ENCODE measurements at regions not wholly inside any gene's neighbourhood (a gene's known extent, or its start where the extent isn't known, plus 50 kb on each side); places are given as distances from the start of the nearest gene placed in this dataset.

- DNase-seq (ENCODE audit: insufficient read length, low spot score) (no peak), FAIRE-seq (no peak)
- TF ChIP-seq POLR2A (IDR thresholded peaks at IDR 0.05; ENCODE audit: low read depth, low read length): no peak
Observed at GRCh38 chr21:35252831-35253230, 203.7 kb upstream of the RUNX1 start.

- DNase-seq (ENCODE audit: insufficient read length, low spot score) (no peak), FAIRE-seq (no peak)
- TF ChIP-seq POLR2A (IDR thresholded peaks at IDR 0.05; ENCODE audit: low read depth, low read length): no peak
Observed at GRCh38 chr21:35249636-35250035, 200.5 kb upstream of the RUNX1 start.

DNA sequence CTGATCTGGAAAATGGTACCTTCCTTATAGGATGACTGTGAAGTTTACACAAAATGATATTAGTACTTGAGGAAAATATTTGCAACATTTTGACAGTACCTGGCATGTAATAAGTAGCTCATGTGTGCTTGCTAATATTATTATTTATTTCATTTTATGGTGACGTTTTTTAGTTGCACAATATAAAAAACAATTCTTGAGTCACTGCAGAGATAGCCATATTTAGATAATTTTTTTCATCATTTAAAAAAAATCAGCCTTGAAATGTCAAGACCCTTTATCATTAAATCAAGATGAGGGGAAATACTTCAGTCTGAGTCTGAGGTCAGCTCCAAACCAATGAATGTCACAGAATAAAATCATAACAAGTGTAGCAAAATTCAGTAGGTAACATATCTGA, 196.8 kb upstream of the RUNX1 start:
- TF ChIP-seq POLR2A (IDR thresholded peaks at IDR 0.05; ENCODE audit: low read depth, low read length): no peak
- DNase-seq (ENCODE audit: insufficient read length, low spot score) (no peak), FAIRE-seq (no peak)

DNA sequence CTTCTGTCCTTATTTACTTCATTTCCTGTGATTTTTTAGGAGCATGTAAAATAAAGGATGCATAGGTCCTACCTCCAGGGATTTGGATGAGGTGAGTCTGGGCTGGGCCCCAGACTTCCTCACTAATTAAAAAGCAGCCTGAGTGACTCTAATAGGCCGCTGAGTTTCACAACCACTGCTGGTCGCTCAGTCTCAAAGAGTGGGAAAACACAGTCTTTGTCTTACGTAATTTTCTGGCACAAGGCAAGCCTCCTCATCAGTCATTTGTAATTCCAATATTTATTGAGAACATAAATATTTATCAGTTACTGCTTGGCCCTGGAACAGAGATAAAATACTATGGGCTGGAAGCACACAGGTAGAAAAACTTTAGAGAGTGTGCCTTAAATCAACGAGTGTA, 195.4 kb upstream of the RUNX1 start:
- no peak for DNase-seq (ENCODE audit: insufficient read length, low spot score)
- no peak for FAIRE-seq
- no peak for TF ChIP-seq POLR2A (IDR thresholded peaks at IDR 0.05; ENCODE audit: low read depth, low read length)

GRCh38 chr21:35243171-35243570, 194.1 kb upstream of the RUNX1 start:
- no peak for DNase-seq (ENCODE audit: insufficient read length, low spot score)
- no peak for TF ChIP-seq POLR2A (IDR thresholded peaks at IDR 0.05; ENCODE audit: low read depth, low read length)
- FAIRE-seq: no peak

- FAIRE-seq (no peak), DNase-seq (ENCODE audit: insufficient read length, low spot score) (no peak)
- no peak for TF ChIP-seq POLR2A (IDR thresholded peaks at IDR 0.05; ENCODE audit: low read depth, low read length)
Observed at GRCh38 chr21:35239811-35240219, 190.7 kb upstream of the RUNX1 start.

- TF ChIP-seq POLR2A (IDR thresholded peaks at IDR 0.05; ENCODE audit: low read depth, low read length): no peak
- no peak for DNase-seq (ENCODE audit: insufficient read length, low spot score)
- FAIRE-seq: no peak
Observed at GRCh38 chr21:35238119-35238518, 189.0 kb upstream of the RUNX1 start.

DNA sequence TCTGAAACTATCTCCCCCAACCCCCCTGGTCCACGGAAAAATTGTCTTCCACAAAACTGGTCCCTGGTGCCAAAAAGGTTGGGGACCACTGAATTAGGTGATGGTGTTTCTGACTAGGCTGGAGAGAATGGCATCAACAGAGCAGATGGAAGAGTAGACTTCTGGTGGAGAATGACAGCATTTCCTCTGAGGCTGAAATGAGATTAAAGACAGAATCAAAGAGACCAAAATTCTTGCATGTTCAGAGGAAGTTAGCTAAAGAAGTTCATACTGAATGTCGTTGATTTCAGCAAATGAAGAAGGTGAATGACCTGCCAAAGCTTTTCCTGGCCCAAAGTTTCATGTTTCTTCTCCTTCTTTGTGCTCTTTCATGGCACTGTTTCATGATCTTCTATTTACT, 188.2 kb upstream of the RUNX1 start:
- FAIRE-seq: no peak
- no peak for TF ChIP-seq POLR2A (IDR thresholded peaks at IDR 0.05; ENCODE audit: low read depth, low read length)
- no peak for DNase-seq (ENCODE audit: insufficient read length, low spot score)

DNA sequence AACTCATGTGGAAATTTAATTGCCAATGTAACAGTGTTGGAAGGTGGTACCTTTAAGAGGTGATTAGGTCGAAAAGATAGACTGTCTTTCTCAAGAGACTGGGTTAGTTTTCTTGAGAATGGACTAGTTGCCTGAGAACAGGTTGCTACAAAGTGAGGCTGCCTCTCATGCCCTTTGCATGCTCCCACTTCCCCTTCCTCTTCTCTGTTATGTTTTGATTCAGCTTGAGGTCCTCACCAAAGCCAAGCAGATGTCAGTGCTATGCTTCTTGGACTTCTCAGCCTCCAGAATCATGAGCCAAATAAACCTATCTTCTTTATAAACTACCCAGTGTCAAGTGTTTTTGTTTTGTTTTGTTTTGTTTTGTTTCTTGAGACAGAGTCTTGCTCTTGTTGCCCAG, 187.0 kb upstream of the RUNX1 start:
- FAIRE-seq: no peak
- TF ChIP-seq POLR2A (IDR thresholded peaks at IDR 0.05; ENCODE audit: low read depth, low read length): no peak
- DNase-seq (ENCODE audit: insufficient read length, low spot score): no peak

- DNase-seq (ENCODE audit: insufficient read length, low spot score) (no peak), FAIRE-seq (no peak)
Observed at GRCh38 chr21:35234725-35235124, 185.6 kb upstream of the RUNX1 start.

GRCh38 chr21:35233756-35234155, 184.7 kb upstream of the RUNX1 start:
- no peak for DNase-seq (ENCODE audit: insufficient read length, low spot score)
- TF ChIP-seq POLR2A (IDR thresholded peaks at IDR 0.05; ENCODE audit: low read depth, low read length): no peak
- FAIRE-seq: no peak

More at GRCh38 chr21:35234725-35235124, 185.6 kb upstream of the RUNX1 start:
- no peak for TF ChIP-seq POLR2A (IDR thresholded peaks at IDR 0.05; ENCODE audit: low read depth, low read length)

DNA sequence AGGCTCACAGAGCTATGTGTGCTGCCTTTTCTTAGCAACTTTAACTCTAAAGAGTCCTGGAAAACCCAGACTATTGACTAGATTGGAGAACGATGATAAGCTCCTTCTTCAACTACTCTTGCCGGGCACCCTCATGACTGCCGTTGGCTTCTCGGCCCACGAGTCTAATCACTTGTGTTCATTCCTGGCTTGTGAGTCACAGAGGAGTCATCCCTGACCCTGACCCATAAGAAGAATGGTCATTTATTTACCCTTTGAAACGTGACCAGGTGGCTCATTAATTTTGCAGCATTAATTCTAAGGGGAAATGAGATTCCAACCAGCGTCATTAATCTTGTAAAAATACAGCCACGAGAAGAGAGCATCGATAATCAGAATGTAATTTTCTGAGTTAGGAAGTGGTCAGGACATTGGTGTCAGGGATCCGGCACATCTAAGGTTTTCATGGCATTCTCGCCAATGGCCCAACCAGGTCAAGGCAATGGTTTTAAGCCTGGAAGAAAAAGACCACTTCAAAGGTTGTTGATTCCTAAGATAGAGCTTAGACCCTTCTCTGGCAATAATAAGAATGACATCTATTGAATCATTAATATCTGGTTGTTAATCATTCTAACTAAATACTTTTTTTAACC, 183.6 kb upstream of the RUNX1 start:
- DNase-seq (ENCODE audit: insufficient read length, low spot score) (peak; percentile 35), FAIRE-seq (peak; percentile 81)
- TF ChIP-seq POLR2A (IDR thresholded peaks at IDR 0.05; ENCODE audit: low read depth, low read length): no peak

DNA sequence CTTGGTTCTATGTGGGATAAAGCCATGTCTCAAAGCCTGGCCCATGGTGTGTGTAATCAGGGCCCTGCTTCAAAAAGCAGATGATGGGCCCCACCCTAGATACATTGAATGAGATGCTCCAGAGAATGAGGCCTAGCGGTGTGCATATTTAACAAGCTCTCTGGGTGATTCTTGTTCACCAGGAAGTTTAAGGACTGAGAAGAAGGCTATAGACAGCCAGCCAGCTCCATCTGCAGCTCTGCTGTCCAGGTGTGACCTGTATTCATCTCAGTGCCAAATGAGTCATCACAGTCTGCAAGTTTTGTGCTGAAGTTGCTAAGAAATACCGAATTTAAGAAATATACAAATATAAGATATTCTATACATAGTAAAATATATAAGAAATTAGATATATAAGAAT, 182.0 kb upstream of the RUNX1 start:
- DNase-seq (ENCODE audit: insufficient read length, low spot score): no peak
- FAIRE-seq: no peak
- no peak for TF ChIP-seq POLR2A (IDR thresholded peaks at IDR 0.05; ENCODE audit: low read depth, low read length)

DNA sequence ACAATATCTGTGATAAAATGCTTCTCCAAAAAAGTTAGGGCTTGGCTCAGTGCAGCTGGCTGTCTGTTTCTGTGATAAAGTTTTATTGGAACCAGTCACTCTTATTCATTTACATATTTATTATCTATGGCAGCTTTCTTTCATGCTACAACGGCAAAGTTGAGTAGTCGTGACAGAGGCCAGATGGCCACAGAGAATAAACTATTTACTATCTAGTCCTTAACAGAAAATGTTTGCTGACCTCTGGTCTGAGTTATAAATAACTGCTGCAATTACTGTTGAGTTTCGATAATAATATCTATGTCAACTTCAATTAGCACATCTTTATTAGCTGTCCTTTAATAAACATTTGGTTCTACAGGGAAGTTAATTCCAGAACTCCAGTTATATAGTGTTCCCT, 180.2 kb upstream of the RUNX1 start:
- DNase-seq (ENCODE audit: insufficient read length, low spot score): no peak
- FAIRE-seq: no peak
- no peak for TF ChIP-seq POLR2A (IDR thresholded peaks at IDR 0.05; ENCODE audit: low read depth, low read length)

DNA sequence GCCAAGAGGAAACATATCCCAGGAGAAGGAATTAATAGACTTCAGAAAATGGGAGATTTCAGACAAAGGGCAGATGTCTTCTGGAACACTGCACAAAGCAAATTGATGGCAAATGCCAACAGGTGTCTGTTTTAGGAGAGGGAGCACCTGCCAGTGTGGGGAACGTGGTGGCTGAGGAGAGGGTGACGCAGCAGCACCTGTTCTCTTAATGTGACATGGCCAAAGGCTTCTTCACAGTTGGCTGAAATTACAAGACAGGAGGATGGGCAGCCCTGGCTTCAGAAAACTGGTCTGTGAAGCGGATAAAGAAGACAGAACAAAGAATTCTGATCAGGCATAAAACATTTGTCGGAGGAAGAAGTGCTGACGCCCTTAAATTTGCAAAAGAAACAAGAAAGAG, 178.7 kb upstream of the RUNX1 start:
- FAIRE-seq (no peak), DNase-seq (ENCODE audit: insufficient read length, low spot score) (no peak)
- no peak for TF ChIP-seq POLR2A (IDR thresholded peaks at IDR 0.05; ENCODE audit: low read depth, low read length)
